K562 (cell line): ENCODE measurements at regions not wholly inside any gene's neighbourhood (a gene's known extent, or its start where the extent isn't known, plus 50 kb on each side); places are given as distances from the start of the nearest gene placed in this dataset.

ENCODE experiments used
- ATAC-seq: fragments of 200-7000 bp; cut with Tn5 transposase; 3 replicates; pipeline ENCODE4 v1.9.1; 2020; ENCODE audit warnings: moderate library complexity
- BruUV-seq: library from RNA; stranded (reverse); fragments of 400-500 nt; replicated peaks from 2 replicates; lab custom pipeline; 2021; lab: Mats Ljungman, UMichigan
- CTCF ChIA-PET: fragments of 300-600 bp; formaldehyde crosslinking; extraction: SDS; loops from one replicate; lab custom pipeline; 2021; ENCODE audit warnings: low intra/inter-chr PET ratio; lab: Yijun Ruan, JAX
- POLR2A ChIA-PET: fragments of 300-600, 350-650 bp; sonication (Branson Sonifier 250); formaldehyde crosslinking; extraction: SDS; loops from one replicate; lab custom pipeline; 2021; ENCODE audit warnings: antibody characterized with exemption, inconsistent platforms; lab: Yijun Ruan, JAX
- DNase-seq, 4 experiments: peaks; one replicate each; pipeline versions ENCODE4 v3.0.0 to v3.0.0-alpha.2; 2011 to 2018; ENCODE audit warnings: low spot score in 3 of 4, mixed read lengths in 3 of 4; ENCODE audit errors: extremely low read depth in 1 of 4
- FAIRE-seq: peaks from 2 replicates; lab custom pipeline; 2011; peaks lifted over from hg19 to GRCh38; lab: Jason Lieb, UNC
- H2AFZ ChIP-seq: 2 replicates; pipeline ENCODE4 v1.6.0; 2011; ENCODE audit warnings: low read depth, low read length, control low read depth, inconsistent platforms
- H3K27ac ChIP-seq: fragments of 200-600 bp; 3 replicates; pipeline ENCODE4 v1.8.0; 2011; ENCODE audit warnings: low read depth, mild to moderate bottlenecking, control low read depth, inconsistent platforms, low read length, moderate library complexity, mixed read lengths; ENCODE audit errors: extremely low read depth
- H3K27me3 ChIP-seq, 2 experiments: fragments of 300-600 bp in 1 of 2; 2 replicates in 1 of 2; 3 replicates in 1 of 2; pipeline versions ENCODE4 v1.6.0 to v1.8.0; 2011; ENCODE audit warnings: inconsistent platforms in 2 of 2, low read length in 2 of 2, mild to moderate bottlenecking in 1 of 2, mixed read lengths in 1 of 2, moderate library complexity in 1 of 2; ENCODE audit not compliant: control insufficient read depth in 2 of 2, insufficient read depth in 2 of 2
- H3K36me3 ChIP-seq: fragments of 300-600 bp; 3 replicates; pipeline ENCODE4 v1.8.0; 2011; ENCODE audit warnings: mild to moderate bottlenecking, low read length, inconsistent platforms; ENCODE audit not compliant: control insufficient read depth, insufficient read depth
- H3K4me1 ChIP-seq, 2 experiments: fragments of 200-600 bp in 1 of 2; replicated peaks in 1 of 2; 2 replicates in 1 of 2; 3 replicates in 1 of 2; pipeline versions ENCODE4 v1.5.1 to v1.8.0; 2011; ENCODE audit warnings: inconsistent platforms in 2 of 2, low read length in 2 of 2, mild to moderate bottlenecking in 1 of 2, mixed read lengths in 1 of 2, moderate library complexity in 1 of 2; ENCODE audit not compliant: control insufficient read depth in 2 of 2, insufficient read depth in 2 of 2
- H3K4me2 ChIP-seq: 2 replicates; pipeline ENCODE4 v1.6.1; 2011; ENCODE audit warnings: low read length, control low read depth, inconsistent platforms, mixed read lengths; ENCODE audit not compliant: insufficient read depth
- H3K4me3 ChIP-seq: fragments of 200-600 bp; sonication (generic), shearing (Covaris generic); 2 replicates; pipeline ENCODE4 v1.5.1; 2016; ENCODE audit warnings: control low read depth, inconsistent platforms
- H3K79me2 ChIP-seq: fragments of 200-600 bp; 3 replicates; pipeline ENCODE4 v1.8.0; 2011; ENCODE audit warnings: low read length, inconsistent platforms; ENCODE audit not compliant: control insufficient read depth, insufficient read depth
- H3K9ac ChIP-seq, 2 experiments: 2 replicates each; pipeline versions ENCODE4 v1.6.0 to v1.6.1; 2011; ENCODE audit warnings: low read depth in 2 of 2, low read length in 2 of 2, control low read depth in 1 of 2, inconsistent platforms in 1 of 2, mild to moderate bottlenecking in 1 of 2, mixed read lengths in 1 of 2; ENCODE audit not compliant: insufficient read depth in 1 of 2
- H3K9me1 ChIP-seq: one replicate; pipeline ENCODE4 v1.6.0; 2011; ENCODE audit warnings: inconsistent platforms, mild to moderate bottlenecking, low read length, moderate library complexity; ENCODE audit not compliant: control insufficient read depth, insufficient read depth
- H3K9me3 ChIP-seq: replicated peaks from 2 replicates; pipeline ENCODE4 v1.5.1; 2011; ENCODE audit warnings: low read depth, low read length, inconsistent platforms; ENCODE audit not compliant: control insufficient read depth, insufficient read depth
- H4K20me1 ChIP-seq: replicated peaks from 2 replicates; pipeline ENCODE4 v1.6.1; 2011; ENCODE audit warnings: low read length, inconsistent platforms, mixed read lengths; ENCODE audit not compliant: control insufficient read depth, insufficient read depth
- HMG20B ChIP-seq: fragments of 250-450 bp; sonication (Bioruptor Pico); IDR thresholded peaks from 2 replicates; pipeline ENCODE4 v1.5.0; 2021; ENCODE audit warnings: mild to moderate bottlenecking
- ILK ChIP-seq: fragments of 450-650 bp; IDR thresholded peaks from 2 replicates; pipeline ENCODE4 v1.6.1; 2016; ENCODE audit warnings: missing genetic modification characterization, low read depth, mild to moderate bottlenecking, missing compliant biosample characterization, moderate library complexity, borderline replicate concordance
- SIX5 ChIP-seq, 2 experiments: IDR thresholded peaks; 2 replicates each; pipeline ENCODE4 v1.6.1; 2011; ENCODE audit warnings: low read length in 2 of 2, borderline replicate concordance in 1 of 2, low read depth in 1 of 2, mild to moderate bottlenecking in 1 of 2, moderate library complexity in 1 of 2; ENCODE audit not compliant: insufficient read depth in 1 of 2
- ZBTB17 ChIP-seq: fragments of 450-650 bp; formaldehyde crosslinking; IDR thresholded peaks from 2 replicates; pipeline ENCODE4 v1.4.0; 2020; ENCODE audit warnings: mild to moderate bottlenecking
- ZBTB33 ChIP-seq: sonication (generic); formaldehyde crosslinking; IDR thresholded peaks from 2 replicates; pipeline ENCODE4 v1.8.1; 2023; ENCODE audit warnings: mild to moderate bottlenecking, missing genetic modification reagents
- ZNF224 ChIP-seq: sonication (generic); formaldehyde crosslinking; IDR thresholded peaks from 2 replicates; pipeline ENCODE4 v1.8.0; 2022; ENCODE audit warnings: mild to moderate bottlenecking, missing genetic modification reagents
- ZNF830 ChIP-seq: fragments of 250-450 bp; sonication (Bioruptor Pico); IDR thresholded peaks from 2 replicates; pipeline ENCODE4 v1.5.0; 2021; ENCODE audit warnings: mild to moderate bottlenecking
- WGBS: fragments of 100-300 bp; shearing (Covaris generic); methylation state at CpG from one replicate; pipeline ENCODE4 v1.1.6; 2016; ENCODE audit warnings: low coverage, mixed read lengths; ENCODE audit not compliant: insufficient coverage; ENCODE audit errors: missing lambda C conversion rate; 5-methylcytosine and 5-hydroxymethylcytosine counted together
- in situ Hi-C: fragments of 300-500 bp; cut with MboI; formaldehyde crosslinking; loops from 4 replicates; pipeline ENCODE4 v1.15.0; 2018; ENCODE audit warnings: inconsistent platforms, mixed read lengths
- intact Hi-C: fragments of 100-400 bp; cut with micrococcal nuclease; formaldehyde crosslinking; loops from 2 replicates; pipeline ENCODE4 v1.14.2; 2022
- TF ChIP-seq, protein P1 (sequence below): fragments of 450-650 bp; formaldehyde crosslinking; IDR thresholded peaks from 2 replicates; pipeline ENCODE4 v1.4.0; 2020; ENCODE audit warnings: mild to moderate bottlenecking

DNA sequence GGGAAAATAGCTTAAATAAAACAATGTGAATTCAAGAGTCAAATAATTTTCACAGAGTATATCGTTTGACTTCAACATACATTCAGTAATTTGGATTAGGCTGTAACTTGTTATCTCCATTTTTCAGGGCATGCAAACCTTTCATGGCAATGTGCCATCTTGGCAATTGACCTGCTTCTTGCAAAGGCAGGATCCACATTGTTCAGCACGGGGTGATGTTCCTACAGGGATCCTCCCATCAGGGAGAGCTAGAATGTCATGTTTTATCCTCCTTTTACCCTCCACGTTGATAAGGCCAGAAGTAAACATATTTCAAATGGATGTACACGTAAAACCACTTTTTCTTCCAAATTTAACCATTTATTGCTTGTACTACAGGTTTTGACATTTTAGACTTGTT is 314.4 kb downstream of the GALC start:
- ATAC-seq (no peak), FAIRE-seq (no peak), DNase-seq (no peak)
- H3K9me3 ChIP-seq, result no peaks in the 10 kb centered on the region
- in situ Hi-C loops, result no loop called here
- TF ChIP-seq ZNF830 (CRISPR knock-in tag) (no peak), SIX5 (IDR thresholded peaks at IDR 0.05; ENCODE audit: borderline replicate concordance in 1 of 2, insufficient read depth in 1 of 2, low read depth in 1 of 2, low read length in 2 of 2) (no peak), HMG20B (CRISPR knock-in tag) (no peak), ZBTB17 (CRISPR knock-in tag) (no peak), ILK (tag) (no peak), ZBTB33 (no peak), ZNF224 (CRISPR knock-in tag) (no peak)
- TF ChIP-seq, protein P1, sequence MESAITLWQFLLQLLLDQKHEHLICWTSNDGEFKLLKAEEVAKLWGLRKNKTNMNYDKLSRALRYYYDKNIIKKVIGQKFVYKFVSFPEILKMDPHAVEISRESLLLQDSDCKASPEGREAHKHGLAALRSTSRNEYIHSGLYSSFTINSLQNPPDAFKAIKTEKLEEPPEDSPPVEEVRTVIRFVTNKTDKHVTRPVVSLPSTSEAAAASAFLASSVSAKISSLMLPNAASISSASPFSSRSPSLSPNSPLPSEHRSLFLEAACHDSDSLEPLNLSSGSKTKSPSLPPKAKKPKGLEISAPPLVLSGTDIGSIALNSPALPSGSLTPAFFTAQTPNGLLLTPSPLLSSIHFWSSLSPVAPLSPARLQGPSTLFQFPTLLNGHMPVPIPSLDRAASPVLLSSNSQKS (CRISPR knock-in tag), result no peak
- H3K27me3 ChIP-seq, result no peaks in the 10 kb centered on the region
- H3K4me1 ChIP-seq, result no peaks in the 10 kb centered on the region
- no peak overlapping the region for H3K27ac ChIP-seq
- BruUV-seq, result no TSS peak
- H3K79me2 ChIP-seq, result no peaks in the 10 kb centered on the region
- H3K36me3 ChIP-seq, result no peaks in the 10 kb centered on the region
- no peak overlapping the region for H2AFZ ChIP-seq
- no peak overlapping the region for H3K4me2 ChIP-seq
- intact Hi-C loops, result no loop called here
- CTCF ChIA-PET, result no interaction called here
- H3K9me1 ChIP-seq, result no peaks in the 10 kb centered on the region
- no peak overlapping the region for H3K9ac ChIP-seq
- WGBS, result 0% methylated on average over 4 of the region's 4 CpGs
- H4K20me1 ChIP-seq, result no peaks in the 10 kb centered on the region
- no peak overlapping the region for H3K4me3 ChIP-seq
- POLR2A ChIA-PET, result no interaction called here
